Activated naive CD8-positive, alpha-beta T cell treated with anti-CD3 and anti-CD28 coated beads for 36 hours (primary cell): ENCODE measurements at regions not wholly inside any gene's neighbourhood (a gene's known extent, or its start where the extent isn't known, plus 50 kb on each side); places are given as distances from the start of the nearest gene placed in this dataset.

ENCODE experiments used
- DNase-seq: peaks from one replicate; pipeline ENCODE4 v3.0.0; 2021
- H3K27ac Mint-ChIP-seq: one replicate; pipeline ENCODE4 v1.8.0; 2022; ENCODE audit warnings: mild to moderate bottlenecking, moderate library complexity, mixed read lengths
- H3K27me3 Mint-ChIP-seq: one replicate; pipeline ENCODE4 v1.8.0; 2022; ENCODE audit warnings: mild to moderate bottlenecking, mixed read lengths
- H3K36me3 Mint-ChIP-seq: one replicate; pipeline ENCODE4 v1.8.0; 2021; ENCODE audit warnings: mild to moderate bottlenecking, mixed read lengths
- H3K4me1 Mint-ChIP-seq: one replicate; pipeline ENCODE4 v1.8.0; 2021; ENCODE audit warnings: mixed read lengths
- H3K4me3 Mint-ChIP-seq: one replicate; pipeline ENCODE4 v1.8.0; 2022; ENCODE audit warnings: mild to moderate bottlenecking, moderate library complexity, mixed read lengths
- H3K9me3 Mint-ChIP-seq: one replicate; pipeline ENCODE4 v1.8.0; 2022; ENCODE audit warnings: mixed read lengths

GRCh38 chr17:27384726-27385125 lies 71.5 kb upstream of the KSR1 start:
- Mint-ChIP-seq H3K36me3 (no peaks in the 10 kb centered on the region), H3K9me3 (no peaks in the 10 kb centered on the region), H3K27me3 (peaks cover 30% of the 10 kb centered on the region), H3K4me3 (no peak overlapping the region), H3K4me1 (peaks cover 5% of the 10 kb centered on the region), H3K27ac (no peak overlapping the region)
- no peak for DNase-seq

DNA sequence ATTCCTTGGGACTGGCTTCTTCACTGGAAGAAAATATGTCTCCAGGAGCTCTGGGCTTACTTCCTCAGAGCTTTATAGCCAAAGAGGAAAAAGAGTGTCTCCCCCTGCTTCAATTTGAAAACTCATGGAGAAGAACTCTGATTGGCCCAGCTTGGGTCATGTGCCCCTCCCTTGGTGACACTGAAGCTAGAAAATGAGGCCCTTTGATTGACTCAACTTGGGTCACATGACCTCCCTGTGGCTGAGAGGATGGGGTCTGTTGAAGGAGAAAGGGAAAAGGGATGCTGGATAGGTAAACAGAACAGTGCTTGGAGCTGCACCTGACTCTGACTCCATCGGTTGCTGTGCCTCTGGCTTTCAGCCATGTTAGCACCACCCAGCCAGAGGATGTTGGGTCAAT lies 70.6 kb upstream of the KSR1 start:
- no peaks in the 10 kb centered on the region for H3K9me3 Mint-ChIP-seq
- no peak overlapping the region for H3K4me3 Mint-ChIP-seq
- H3K27me3 Mint-ChIP-seq, result peaks cover 21% of the 10 kb centered on the region
- H3K4me1 Mint-ChIP-seq, result peaks cover 5% of the 10 kb centered on the region
- DNase-seq, result no peak
- no peaks in the 10 kb centered on the region for H3K36me3 Mint-ChIP-seq
- H3K27ac Mint-ChIP-seq, result no peak overlapping the region

DNA sequence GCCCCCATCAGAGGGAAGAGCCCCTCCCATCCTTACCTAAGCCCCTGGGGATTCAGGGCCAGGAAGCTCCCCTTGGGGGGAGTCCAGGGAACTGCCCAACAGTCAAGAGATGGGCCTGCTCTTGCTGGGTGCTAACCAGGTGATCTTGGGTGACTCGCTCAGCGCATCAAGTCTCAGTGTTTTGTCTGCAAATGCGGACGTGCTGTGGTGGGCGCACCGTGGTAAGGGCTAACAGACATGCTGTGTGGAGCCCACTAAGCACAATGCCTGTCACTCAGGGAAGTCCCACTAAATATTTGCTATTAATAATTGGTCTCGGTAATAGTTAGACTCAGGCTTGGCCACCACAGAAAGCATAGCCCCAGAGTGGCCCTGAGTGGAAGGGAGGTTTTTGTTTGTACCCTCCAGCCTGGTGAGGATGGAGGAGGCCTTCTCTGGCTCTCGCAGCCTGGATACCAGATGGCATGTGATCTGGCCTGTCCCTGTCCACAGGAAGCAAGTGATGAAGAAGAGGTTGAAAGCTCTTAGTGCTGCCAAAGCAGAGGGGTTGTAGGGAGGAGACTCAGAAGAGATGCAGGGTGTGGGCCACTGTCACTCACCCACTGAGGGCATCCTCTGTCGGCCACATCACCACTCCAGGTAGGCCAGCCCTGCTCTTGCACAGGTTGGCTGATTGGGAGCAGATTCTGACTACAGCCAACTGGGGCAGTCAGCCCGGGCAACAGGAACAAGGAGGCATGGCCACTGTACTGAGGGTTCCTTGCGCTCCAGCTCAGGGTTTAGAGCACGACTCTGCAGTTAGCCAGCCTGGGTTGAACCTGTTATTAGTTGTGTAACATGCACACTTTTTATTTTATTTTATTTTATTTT lies 69.8 kb upstream of the KSR1 start:
- no peak overlapping the region for H3K27ac Mint-ChIP-seq
- DNase-seq, result no peak
- no peaks in the 10 kb centered on the region for H3K9me3 Mint-ChIP-seq
- H3K4me1 Mint-ChIP-seq, result peaks cover 5% of the 10 kb centered on the region
- no peak overlapping the region for H3K4me3 Mint-ChIP-seq
- H3K27me3 Mint-ChIP-seq, result peaks cover 14% of the 10 kb centered on the region
- H3K36me3 Mint-ChIP-seq, result no peaks in the 10 kb centered on the region

- H3K9me3 Mint-ChIP-seq, result no peaks in the 10 kb centered on the region
- no peak for DNase-seq
- no peaks in the 10 kb centered on the region for H3K36me3 Mint-ChIP-seq
- H3K27ac Mint-ChIP-seq, result no peak overlapping the region
- H3K27me3 Mint-ChIP-seq, result peaks cover 16% of the 10 kb centered on the region
- no peak overlapping the region for H3K4me3 Mint-ChIP-seq
- peaks cover 5% of the 10 kb centered on the region for H3K4me1 Mint-ChIP-seq
Observed at GRCh38 chr17:27389542-27390140, 66.6 kb upstream of the KSR1 start.

GRCh38 chr17:27390540-27390939 lies 65.7 kb upstream of the KSR1 start:
- H3K4me1 Mint-ChIP-seq, result peaks cover 5% of the 10 kb centered on the region
- no peak for DNase-seq
- no peak overlapping the region for H3K27ac Mint-ChIP-seq
- peaks cover 24% of the 10 kb centered on the region for H3K27me3 Mint-ChIP-seq
- H3K36me3 Mint-ChIP-seq, result no peaks in the 10 kb centered on the region
- no peaks in the 10 kb centered on the region for H3K9me3 Mint-ChIP-seq
- no peak overlapping the region for H3K4me3 Mint-ChIP-seq

DNA sequence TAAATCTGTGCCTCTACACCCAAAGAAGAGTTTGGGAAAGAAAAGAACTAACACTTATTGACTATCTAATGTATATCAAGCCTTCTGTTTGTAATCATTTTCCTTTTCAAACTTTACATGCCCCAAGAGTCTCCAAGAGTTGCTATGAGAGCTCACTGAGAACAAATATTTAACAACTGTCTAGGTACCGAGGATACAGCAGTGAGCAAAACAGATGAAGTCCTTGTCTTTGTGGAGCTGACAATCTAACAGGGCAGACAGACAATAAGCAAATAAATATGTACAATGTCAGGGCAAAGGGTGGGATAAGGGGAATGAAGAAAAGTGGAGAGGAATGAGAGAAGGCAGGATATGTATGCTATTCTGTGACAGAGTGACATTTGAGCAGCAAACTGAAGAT lies 64.8 kb upstream of the KSR1 start:
- Mint-ChIP-seq H3K4me3 (no peak overlapping the region), H3K4me1 (peaks cover 5% of the 10 kb centered on the region), H3K27me3 (peaks cover 24% of the 10 kb centered on the region), H3K27ac (no peak overlapping the region), H3K36me3 (no peaks in the 10 kb centered on the region), H3K9me3 (no peaks in the 10 kb centered on the region)
- no peak for DNase-seq

GRCh38 chr17:27396045-27396444 lies 60.2 kb upstream of the KSR1 start:
- Mint-ChIP-seq H3K9me3 (no peaks in the 10 kb centered on the region), H3K4me1 (no peaks in the 10 kb centered on the region), H3K4me3 (no peak overlapping the region), H3K36me3 (no peaks in the 10 kb centered on the region), H3K27me3 (peaks cover 24% of the 10 kb centered on the region), H3K27ac (no peak overlapping the region)
- no peak for DNase-seq

DNA sequence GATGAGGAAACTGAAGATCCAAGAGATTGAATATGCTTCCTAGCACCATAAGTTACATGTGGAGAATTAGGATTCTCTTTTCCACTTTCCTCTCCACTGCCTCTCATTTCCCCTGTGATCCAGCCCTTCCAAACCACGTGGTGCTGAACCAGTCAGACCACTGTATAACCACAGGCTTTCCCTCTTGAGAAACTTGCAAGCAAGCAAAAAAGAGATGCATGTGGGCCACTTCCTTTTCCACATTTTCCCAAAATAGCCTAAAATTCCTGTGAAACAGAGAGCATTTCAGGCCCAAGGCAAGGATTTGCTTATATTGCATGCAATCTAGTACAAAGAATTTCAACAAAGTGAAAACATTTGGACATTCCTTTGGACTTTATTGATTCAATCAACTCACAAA lies 59.3 kb upstream of the KSR1 start:
- no peaks in the 10 kb centered on the region for H3K4me1 Mint-ChIP-seq
- H3K4me3 Mint-ChIP-seq, result no peak overlapping the region
- DNase-seq, result no peak
- no peaks in the 10 kb centered on the region for H3K36me3 Mint-ChIP-seq
- H3K27ac Mint-ChIP-seq, result no peak overlapping the region
- H3K27me3 Mint-ChIP-seq, result peaks cover 24% of the 10 kb centered on the region
- H3K9me3 Mint-ChIP-seq, result no peaks in the 10 kb centered on the region

- H3K36me3 Mint-ChIP-seq, result no peaks in the 10 kb centered on the region
- no peak overlapping the region for H3K27ac Mint-ChIP-seq
- no peak overlapping the region for H3K4me3 Mint-ChIP-seq
- DNase-seq, result no peak
- no peaks in the 10 kb centered on the region for H3K4me1 Mint-ChIP-seq
- peaks cover 16% of the 10 kb centered on the region for H3K27me3 Mint-ChIP-seq
- no peaks in the 10 kb centered on the region for H3K9me3 Mint-ChIP-seq
Observed at GRCh38 chr17:27398691-27399090, 57.6 kb upstream of the KSR1 start.

DNA sequence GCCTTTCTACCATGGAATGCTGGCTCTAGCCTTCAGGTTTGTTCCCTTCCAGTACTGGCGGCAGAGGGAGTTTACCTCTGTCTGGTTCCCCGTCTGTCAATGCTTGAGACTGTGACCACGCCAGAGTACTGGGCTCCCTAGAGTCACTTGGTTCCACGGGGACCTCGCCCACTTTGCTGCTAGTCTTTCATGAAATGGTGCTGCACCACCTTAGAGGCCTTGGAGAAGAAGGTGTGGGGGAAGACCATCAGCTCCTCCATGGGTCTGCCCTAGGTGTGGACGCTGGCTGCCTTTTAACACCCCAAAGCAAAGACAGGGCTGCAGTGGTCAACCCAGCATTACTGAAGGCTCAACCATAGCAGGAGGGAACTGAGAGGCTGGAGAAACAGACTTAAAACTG lies 55.3 kb upstream of the KSR1 start:
- H3K4me3 Mint-ChIP-seq, result no peak overlapping the region
- no peaks in the 10 kb centered on the region for H3K4me1 Mint-ChIP-seq
- no peak overlapping the region for H3K27ac Mint-ChIP-seq
- no peaks in the 10 kb centered on the region for H3K27me3 Mint-ChIP-seq
- no peaks in the 10 kb centered on the region for H3K36me3 Mint-ChIP-seq
- no peaks in the 10 kb centered on the region for H3K9me3 Mint-ChIP-seq
- DNase-seq, result no peak

DNA sequence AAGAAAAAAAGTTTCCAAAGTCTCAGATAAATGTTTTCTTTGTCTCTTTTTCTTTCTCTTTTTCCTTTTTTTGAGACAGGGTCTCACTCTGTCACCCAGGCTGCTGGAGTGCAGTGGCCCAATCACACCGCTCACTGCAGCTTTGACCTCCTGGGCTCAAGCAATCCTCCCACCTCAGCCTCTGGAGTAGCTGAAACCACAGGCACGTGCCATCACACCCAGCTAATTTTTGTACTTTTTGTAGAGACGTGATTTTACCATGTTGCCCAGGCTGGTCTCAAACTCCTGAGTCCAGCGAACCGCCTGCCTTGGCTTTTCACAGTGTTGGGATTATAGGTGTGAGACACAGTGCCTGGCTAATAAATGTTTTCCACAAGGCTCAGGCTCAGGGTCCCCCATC lies 53.3 kb upstream of the KSR1 start:
- H3K9me3 Mint-ChIP-seq, result no peaks in the 10 kb centered on the region
- no peaks in the 10 kb centered on the region for H3K36me3 Mint-ChIP-seq
- no peaks in the 10 kb centered on the region for H3K4me1 Mint-ChIP-seq
- no peak overlapping the region for H3K4me3 Mint-ChIP-seq
- no peak for DNase-seq
- H3K27ac Mint-ChIP-seq, result no peak overlapping the region
- no peaks in the 10 kb centered on the region for H3K27me3 Mint-ChIP-seq

DNA sequence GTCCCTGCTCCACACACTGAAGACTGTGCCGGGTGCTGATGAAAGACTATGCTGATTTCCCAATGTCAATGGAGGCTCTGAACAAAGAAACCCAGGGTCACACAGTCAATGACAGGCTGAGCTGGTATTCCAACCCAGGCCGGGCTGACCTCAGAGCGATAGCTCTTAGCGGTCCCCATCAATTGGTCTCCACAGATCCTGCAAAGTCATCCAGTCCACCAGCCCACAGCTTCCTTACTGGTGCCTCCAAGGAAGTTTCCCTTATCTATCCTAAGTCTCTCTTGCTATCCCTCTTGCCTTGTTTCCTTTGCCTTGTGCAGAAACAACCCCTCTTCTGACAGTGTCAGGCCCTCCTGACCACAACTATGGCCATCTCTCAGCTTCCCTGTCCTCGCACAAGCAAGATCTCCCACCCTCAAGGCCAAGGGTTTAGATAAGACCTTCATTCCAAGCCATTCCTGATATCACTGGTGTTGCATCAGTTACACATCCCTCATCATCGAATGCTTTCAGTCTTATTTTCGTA lies 52.7 kb upstream of the KSR1 start:
- DNase-seq, result no peak
- no peaks in the 10 kb centered on the region for H3K27me3 Mint-ChIP-seq
- H3K9me3 Mint-ChIP-seq, result no peaks in the 10 kb centered on the region
- no peak overlapping the region for H3K27ac Mint-ChIP-seq
- H3K36me3 Mint-ChIP-seq, result no peaks in the 10 kb centered on the region
- H3K4me1 Mint-ChIP-seq, result no peaks in the 10 kb centered on the region
- H3K4me3 Mint-ChIP-seq, result no peak overlapping the region

DNA sequence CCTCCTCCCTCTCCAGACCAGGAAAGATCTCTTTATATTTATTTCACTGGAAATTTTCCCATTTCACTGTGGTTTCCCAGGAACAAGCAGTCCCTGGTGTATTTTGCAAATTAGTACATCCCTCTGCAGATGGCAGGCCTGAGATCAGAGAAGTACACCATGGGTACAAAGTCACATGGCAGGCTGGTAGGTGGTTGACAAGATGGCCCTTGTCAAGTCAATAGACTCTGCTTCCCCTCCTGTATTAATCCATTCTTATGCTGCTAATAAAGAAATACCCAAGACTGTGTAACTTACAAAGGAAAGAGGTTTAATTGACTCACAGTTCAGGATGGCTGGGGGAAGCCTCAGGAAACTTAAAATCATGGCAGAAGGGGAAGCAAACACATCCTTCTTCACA lies 51.6 kb upstream of the KSR1 start:
- no peaks in the 10 kb centered on the region for H3K4me1 Mint-ChIP-seq
- no peak for DNase-seq

More for the DNA sequence above, 51.6 kb upstream of the KSR1 start:
- H3K9me3 Mint-ChIP-seq, result no peaks in the 10 kb centered on the region
- no peak overlapping the region for H3K27ac Mint-ChIP-seq
- H3K27me3 Mint-ChIP-seq, result peaks cover 2% of the 10 kb centered on the region
- H3K4me3 Mint-ChIP-seq, result no peak overlapping the region
- H3K36me3 Mint-ChIP-seq, result no peaks in the 10 kb centered on the region
